ENCODE measurements at regions not wholly inside any gene's neighbourhood (a gene's known extent, or its start where the extent isn't known, plus 50 kb on each side); places are given as distances from the start of the nearest gene placed in this dataset.

- Histone ChIP-seq H2AFZ (ENCODE audit: insufficient read depth, low read depth, low read length, poor library complexity, severe bottlenecking) (no peak overlapping the region), H3K27me3 (replicated peaks in 1 of 4; ENCODE audit: control extremely low read depth in 1 of 4, control insufficient read depth in 3 of 4, insufficient read depth in 4 of 4, low read length in 3 of 4) (no peaks in the 10 kb centered on the region), H3K36me3 (replicated peaks in 1 of 2; ENCODE audit: control extremely low read depth in 1 of 2, control insufficient read depth in 1 of 2, extremely low read depth in 1 of 2, insufficient read depth in 2 of 2, low read length in 1 of 2) (no peaks in the 10 kb centered on the region), H3K79me2 (ENCODE audit: control insufficient read depth, insufficient read depth, low read length) (no peaks in the 10 kb centered on the region), H3K9me3 (ENCODE audit: control extremely low read depth in 1 of 3, control insufficient read depth in 2 of 3, insufficient read depth in 1 of 3, low read length in 2 of 3) (no peaks in the 10 kb centered on the region), H4K20me1 (ENCODE audit: control insufficient read depth, insufficient read depth, low read length, poor library complexity, severe bottlenecking) (no peaks in the 10 kb centered on the region), H3K27ac (ENCODE audit: low read length in 2 of 2) (no peak overlapping the region), H3K4me3 (ENCODE audit: control extremely low read depth in 1 of 5, extremely low read depth in 1 of 5, insufficient read depth in 1 of 5, low read depth in 2 of 5, low read length in 4 of 5) (no peak overlapping the region), H3K4me2 (replicated peaks; ENCODE audit: low read depth, low read length, poor library complexity, severe bottlenecking) (no peak overlapping the region), H3K9ac (ENCODE audit: low read length) (no peak overlapping the region), H3K4me1 (ENCODE audit: control insufficient read depth in 2 of 2, insufficient read depth in 2 of 2, low read length in 2 of 2) (no peaks in the 10 kb centered on the region)
- no CpG with 5 or more reads among the region's 1 CpG for WGBS (ENCODE audit: insufficient coverage)
- Mint-ChIP-seq H3K4me3 (no peak overlapping the region), H3K4me1 (no peaks in the 10 kb centered on the region), H3K27me3 (no peaks in the 10 kb centered on the region), H3K27ac (no peak overlapping the region), H3K9me3 (ENCODE audit: insufficient read depth) (no peaks in the 10 kb centered on the region)
- ATAC-seq (ENCODE audit: low read depth) (no peak), DNase-seq (no peak)
- intact Hi-C loops (cut with micrococcal nuclease) = no loop called here
- ChIA-PET POLR2A (no interaction called here), CTCF (no interaction called here)
- TF ChIP-seq EZH2 (IDR thresholded peaks at IDR 0.05; ENCODE audit: borderline replicate concordance, insufficient read depth, low read depth, low read length, poor library complexity, severe bottlenecking) = no peak
- TF ChIP-seq, protein P1, sequence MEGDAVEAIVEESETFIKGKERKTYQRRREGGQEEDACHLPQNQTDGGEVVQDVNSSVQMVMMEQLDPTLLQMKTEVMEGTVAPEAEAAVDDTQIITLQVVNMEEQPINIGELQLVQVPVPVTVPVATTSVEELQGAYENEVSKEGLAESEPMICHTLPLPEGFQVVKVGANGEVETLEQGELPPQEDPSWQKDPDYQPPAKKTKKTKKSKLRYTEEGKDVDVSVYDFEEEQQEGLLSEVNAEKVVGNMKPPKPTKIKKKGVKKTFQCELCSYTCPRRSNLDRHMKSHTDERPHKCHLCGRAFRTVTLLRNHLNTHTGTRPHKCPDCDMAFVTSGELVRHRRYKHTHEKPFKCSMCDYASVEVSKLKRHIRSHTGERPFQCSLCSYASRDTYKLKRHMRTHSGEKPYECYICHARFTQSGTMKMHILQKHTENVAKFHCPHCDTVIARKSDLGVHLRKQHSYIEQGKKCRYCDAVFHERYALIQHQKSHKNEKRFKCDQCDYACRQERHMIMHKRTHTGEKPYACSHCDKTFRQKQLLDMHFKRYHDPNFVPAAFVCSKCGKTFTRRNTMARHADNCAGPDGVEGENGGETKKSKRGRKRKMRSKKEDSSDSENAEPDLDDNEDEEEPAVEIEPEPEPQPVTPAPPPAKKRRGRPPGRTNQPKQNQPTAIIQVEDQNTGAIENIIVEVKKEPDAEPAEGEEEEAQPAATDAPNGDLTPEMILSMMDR (IDR thresholded peaks at IDR 0.05) = no peak
Measured at GRCh38 chr18:30562231-30562630, 480.3 kb downstream of the DSC3 start.

DNA sequence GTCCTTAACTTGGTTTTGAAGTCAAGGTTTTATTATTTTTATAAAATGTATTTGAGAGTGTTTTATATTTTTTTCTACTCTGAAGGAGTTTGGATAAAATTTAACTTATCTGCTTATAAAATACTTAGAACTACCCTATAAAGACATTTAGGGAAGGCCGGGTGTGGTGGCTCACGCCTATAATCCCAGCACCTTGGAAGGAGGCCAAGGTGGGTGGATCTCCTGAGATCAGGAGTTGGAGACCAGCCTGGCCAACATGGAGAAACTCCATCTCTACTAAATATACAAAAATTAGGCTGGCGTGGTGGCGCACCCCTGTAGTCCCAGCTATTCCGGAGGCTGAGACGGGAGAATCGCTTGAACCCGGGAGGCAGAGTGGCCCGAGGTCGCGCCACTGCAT lies 486.4 kb downstream of the DSC3 start:
- peaks cover 0 to 5% (median 0%) of the 10 kb centered on the region in 3 donors for H3K9me3 ChIP-seq (ENCODE audit: control extremely low read depth in 1 of 3, control insufficient read depth in 2 of 3, insufficient read depth in 1 of 3, low read length in 2 of 3)
- H3K79me2 ChIP-seq (ENCODE audit: control insufficient read depth, insufficient read depth, low read length) = no peaks in the 10 kb centered on the region
- H3K4me1 ChIP-seq (ENCODE audit: control insufficient read depth in 2 of 2, insufficient read depth in 2 of 2, low read length in 2 of 2) = no peaks in the 10 kb centered on the region
- H3K4me3 ChIP-seq (ENCODE audit: control extremely low read depth in 1 of 5, extremely low read depth in 1 of 5, insufficient read depth in 1 of 5, low read depth in 2 of 5, low read length in 4 of 5) = no peak overlapping the region
- WGBS (ENCODE audit: insufficient coverage) = no CpG with 5 or more reads among the region's 11 CpGs
- no peaks in the 10 kb centered on the region for H4K20me1 ChIP-seq (ENCODE audit: control insufficient read depth, insufficient read depth, low read length, poor library complexity, severe bottlenecking)
- ATAC-seq (ENCODE audit: low read depth) = no peak
- Mint-ChIP-seq H3K4me3 (no peak overlapping the region), H3K4me1 (no peaks in the 10 kb centered on the region), H3K27ac (no peak overlapping the region), H3K9me3 (ENCODE audit: insufficient read depth) (peaks cover 3% of the 10 kb centered on the region), H3K27me3 (no peaks in the 10 kb centered on the region)
- intact Hi-C loops (cut with micrococcal nuclease) = no loop called here
- H3K9ac ChIP-seq (ENCODE audit: low read length) = no peak overlapping the region
- no peak overlapping the region for H2AFZ ChIP-seq (ENCODE audit: insufficient read depth, low read depth, low read length, poor library complexity, severe bottlenecking)
- no peak for DNase-seq
- no peak for TF ChIP-seq EZH2 (IDR thresholded peaks at IDR 0.05; ENCODE audit: borderline replicate concordance, insufficient read depth, low read depth, low read length, poor library complexity, severe bottlenecking)
- TF ChIP-seq, protein P1 (IDR thresholded peaks at IDR 0.05) = no peak
- H3K36me3 ChIP-seq (replicated peaks in 1 of 2; ENCODE audit: control extremely low read depth in 1 of 2, control insufficient read depth in 1 of 2, extremely low read depth in 1 of 2, insufficient read depth in 2 of 2, low read length in 1 of 2) = no peaks in the 10 kb centered on the region
- no peak overlapping the region for H3K4me2 ChIP-seq (replicated peaks; ENCODE audit: low read depth, low read length, poor library complexity, severe bottlenecking)
- CTCF ChIA-PET = no interaction called here
- no peaks in the 10 kb centered on the region for H3K27me3 ChIP-seq (replicated peaks in 1 of 4; ENCODE audit: control extremely low read depth in 1 of 4, control insufficient read depth in 3 of 4, insufficient read depth in 4 of 4, low read length in 3 of 4)
- POLR2A ChIA-PET = no interaction called here
- no peak overlapping the region for H3K27ac ChIP-seq (ENCODE audit: low read length in 2 of 2)

Data from B cell (primary cell).